Right lobe of liver (tissue), 4 donors: ENCODE measurements at regions not wholly inside any gene's neighbourhood (a gene's known extent, or its start where the extent isn't known, plus 50 kb on each side); places are given as distances from the start of the nearest gene placed in this dataset.

ENCODE experiments used
- CTCF ChIP-seq, 4 donors: fragments of 200-600 bp in 3 of 4; fragments of 450-650 bp in 1 of 4; IDR thresholded peaks; one replicate each; pipeline versions ENCODE4 v1.5.1 to v1.8.0; 2016 to 2022; ENCODE audit warnings: antibody characterized with exemption in 4 of 4, mild to moderate bottlenecking in 2 of 4
- POLR2A ChIP-seq: fragments of 450-650 bp; IDR thresholded peaks from one replicate; pipeline ENCODE4 v1.6.1; 2017; ENCODE audit warnings: antibody characterized with exemption, mild to moderate bottlenecking
- donor health status: DM: no; HTN: no; CAD: no.
- donor health status: DM: no; HTN: no; CAD: no.
- donor health status: DM: no; HTN: yes; CAD: no.

- TF ChIP-seq POLR2A (no peak), CTCF (IDR thresholded peaks at IDR 0.05) (no peak)
Observed at GRCh38 chr10:131819241-131820072, 81.4 kb upstream of the PPP2R2D start.
